Keratinocyte (primary cell): ENCODE measurements at regions not wholly inside any gene's neighbourhood (a gene's known extent, or its start where the extent isn't known, plus 50 kb on each side); places are given as distances from the start of the nearest gene placed in this dataset.

ENCODE experiments used
- DNase-seq: peaks from one replicate; pipeline ENCODE4 v3.0.0-alpha.2; 2011; ENCODE audit warnings: low read depth, missing footprints, low spot score
- FAIRE-seq: peaks from 2 replicates; lab custom pipeline; 2011; peaks lifted over from hg19 to GRCh38; lab: Jason Lieb, UNC
- H2AFZ ChIP-seq: 2 replicates; pipeline ENCODE4 v1.6.0; 2012; ENCODE audit warnings: low read length, control low read depth, inconsistent platforms; ENCODE audit not compliant: control insufficient read depth
- H3K27ac ChIP-seq: 2 replicates; pipeline ENCODE4 v1.5.1; 2011; ENCODE audit warnings: low read length; ENCODE audit not compliant: control insufficient read depth, insufficient read depth
- H3K27me3 ChIP-seq: 3 replicates; pipeline ENCODE4 v1.6.0; 2011; ENCODE audit warnings: low read length; ENCODE audit not compliant: control insufficient read depth, insufficient read depth; ENCODE audit errors: extremely low read depth
- H3K36me3 ChIP-seq, 2 experiments: 2 replicates in 1 of 2; 3 replicates in 1 of 2; pipeline ENCODE4 v1.5.1; 2011; ENCODE audit warnings: low read length in 2 of 2, mild to moderate bottlenecking in 1 of 2; ENCODE audit not compliant: control insufficient read depth in 2 of 2, insufficient read depth in 2 of 2; ENCODE audit errors: extremely low read depth in 1 of 2
- H3K4me1 ChIP-seq: 3 replicates; pipeline ENCODE4 v1.5.1; 2011; ENCODE audit warnings: low read length; ENCODE audit not compliant: control insufficient read depth, insufficient read depth; ENCODE audit errors: extremely low read depth
- H3K4me2 ChIP-seq: 3 replicates; pipeline ENCODE4 v1.6.0; 2011; ENCODE audit warnings: low read depth, low read length; ENCODE audit not compliant: control insufficient read depth, insufficient read depth; ENCODE audit errors: extremely low read depth
- H3K4me3 ChIP-seq, 3 experiments: fragments of 200-600 bp in 1 of 3; sonication (generic) in 1 of 3; 2 replicates in 2 of 3; 3 replicates in 1 of 3; pipeline ENCODE4 v1.5.1; 2011 to 2016; ENCODE audit warnings: low read length in 3 of 3, mild to moderate bottlenecking in 3 of 3, control low read depth in 2 of 3, inconsistent platforms in 1 of 3, low read depth in 1 of 3, mixed read lengths in 1 of 3, mixed run types in 1 of 3, moderate library complexity in 1 of 3; ENCODE audit not compliant: control insufficient read depth in 2 of 3, insufficient read depth in 2 of 3; ENCODE audit errors: extremely low read depth in 1 of 3
- H3K79me2 ChIP-seq: 2 replicates; pipeline ENCODE4 v1.6.0; 2012; ENCODE audit warnings: low read length; ENCODE audit not compliant: control insufficient read depth, insufficient read depth
- H3K9ac ChIP-seq: 3 replicates; pipeline ENCODE4 v1.6.0; 2011; ENCODE audit warnings: low read length; ENCODE audit not compliant: control insufficient read depth, insufficient read depth; ENCODE audit errors: extremely low read depth
- H3K9me1 ChIP-seq: 3 replicates; pipeline ENCODE4 v1.6.0; 2011; ENCODE audit warnings: low read length; ENCODE audit not compliant: control insufficient read depth, insufficient read depth; ENCODE audit errors: extremely low read depth
- H3K9me3 ChIP-seq: 2 replicates; pipeline ENCODE4 v1.5.1; 2012; ENCODE audit warnings: low read depth, low read length; ENCODE audit not compliant: control insufficient read depth
- H4K20me1 ChIP-seq: 3 replicates; pipeline ENCODE4 v1.6.0; 2011; ENCODE audit warnings: low read length; ENCODE audit not compliant: control insufficient read depth, insufficient read depth; ENCODE audit errors: extremely low read depth
- EZH2 ChIP-seq: IDR thresholded peaks from one replicate; pipeline ENCODE4 v1.6.1; 2012; ENCODE audit warnings: inconsistent platforms, mild to moderate bottlenecking, low read length, moderate library complexity
- dilution Hi-C: fragments of 300-500 bp; cut with MboI; formaldehyde crosslinking; loops from one replicate; pipeline ENCODE4 v1.7.0; 2020; ENCODE audit warnings: low sequenced_read_pairs; ENCODE audit not compliant: extremely low pct_ligation_motif_present
- TF ChIP-seq, protein P1 (sequence below), 3 experiments: IDR thresholded peaks in 1 of 3; conservative IDR thresholded peaks in 1 of 3; optimal IDR thresholded peaks in 1 of 3; 2 replicates in 2 of 3; 3 replicates in 1 of 3; pipeline versions ENCODE3 to v1.5.1; 2011; ENCODE audit warnings: low read length in 3 of 3, mild to moderate bottlenecking in 3 of 3, moderate library complexity in 2 of 3, control low read depth in 1 of 3, inconsistent platforms in 1 of 3; ENCODE audit not compliant: insufficient read depth in 2 of 3; ENCODE audit errors: extremely low read depth in 1 of 3

GRCh38 chr5:82351754-82352145 lies 73.6 kb upstream of the RPS23 start:
- H4K20me1 ChIP-seq = no peaks in the 10 kb centered on the region

DNA sequence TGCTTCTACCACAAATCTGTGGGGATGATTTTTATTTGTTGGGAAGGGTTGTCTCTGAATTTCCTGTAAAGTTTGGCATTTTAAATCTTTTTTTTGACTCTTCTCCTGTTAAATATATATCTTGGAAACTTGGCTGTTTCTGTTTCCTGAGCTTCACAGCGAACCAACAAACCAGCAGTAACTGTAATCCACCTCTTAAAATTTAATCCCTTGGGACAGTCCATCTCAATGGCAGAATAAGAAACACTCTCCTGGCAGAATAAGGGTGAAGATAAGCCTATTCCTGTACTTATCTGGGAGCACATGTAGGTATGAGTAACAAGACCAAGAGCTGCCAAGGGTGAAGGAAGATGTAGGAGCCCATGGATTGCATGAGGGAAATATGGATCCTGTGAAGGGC lies 73.1 kb upstream of the RPS23 start:
- Histone ChIP-seq H3K9me3 (no peaks in the 10 kb centered on the region), H3K4me1 (peaks cover 8% of the 10 kb centered on the region), H3K27ac (no peak overlapping the region), H2AFZ (no peak overlapping the region), H3K79me2 (no peaks in the 10 kb centered on the region), H4K20me1 (no peaks in the 10 kb centered on the region), H3K9me1 (no peaks in the 10 kb centered on the region), H3K36me3 (no peaks in the 10 kb centered on the region), H3K27me3 (no peaks in the 10 kb centered on the region), H3K4me3 (no peak overlapping the region), H3K4me2 (no peak overlapping the region), H3K9ac (no peak overlapping the region)
- dilution Hi-C loops = no loop called here
- no peak for TF ChIP-seq EZH2
- TF ChIP-seq, protein P1, sequence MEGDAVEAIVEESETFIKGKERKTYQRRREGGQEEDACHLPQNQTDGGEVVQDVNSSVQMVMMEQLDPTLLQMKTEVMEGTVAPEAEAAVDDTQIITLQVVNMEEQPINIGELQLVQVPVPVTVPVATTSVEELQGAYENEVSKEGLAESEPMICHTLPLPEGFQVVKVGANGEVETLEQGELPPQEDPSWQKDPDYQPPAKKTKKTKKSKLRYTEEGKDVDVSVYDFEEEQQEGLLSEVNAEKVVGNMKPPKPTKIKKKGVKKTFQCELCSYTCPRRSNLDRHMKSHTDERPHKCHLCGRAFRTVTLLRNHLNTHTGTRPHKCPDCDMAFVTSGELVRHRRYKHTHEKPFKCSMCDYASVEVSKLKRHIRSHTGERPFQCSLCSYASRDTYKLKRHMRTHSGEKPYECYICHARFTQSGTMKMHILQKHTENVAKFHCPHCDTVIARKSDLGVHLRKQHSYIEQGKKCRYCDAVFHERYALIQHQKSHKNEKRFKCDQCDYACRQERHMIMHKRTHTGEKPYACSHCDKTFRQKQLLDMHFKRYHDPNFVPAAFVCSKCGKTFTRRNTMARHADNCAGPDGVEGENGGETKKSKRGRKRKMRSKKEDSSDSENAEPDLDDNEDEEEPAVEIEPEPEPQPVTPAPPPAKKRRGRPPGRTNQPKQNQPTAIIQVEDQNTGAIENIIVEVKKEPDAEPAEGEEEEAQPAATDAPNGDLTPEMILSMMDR (optimal IDR thresholded peaks at IDR 0.05 in 1 of 3, IDR thresholded peaks at IDR 0.05 in 1 of 3, conservative IDR thresholded peaks at IDR 0.05 in 1 of 3; ENCODE audit: extremely low read depth in 1 of 3, insufficient read depth in 2 of 3, low read length in 3 of 3) = no peak
- no peak for DNase-seq
- no peak for FAIRE-seq

More at GRCh38 chr5:82351754-82352145, 73.6 kb upstream of the RPS23 start:
- Histone ChIP-seq H3K79me2 (no peaks in the 10 kb centered on the region), H3K9me1 (no peaks in the 10 kb centered on the region), H3K4me2 (no peak overlapping the region), H3K36me3 (no peaks in the 10 kb centered on the region), H3K27me3 (no peaks in the 10 kb centered on the region), H3K9me3 (no peaks in the 10 kb centered on the region), H3K9ac (no peak overlapping the region), H3K27ac (peak overlapping the region; percentile 49), H2AFZ (no peak overlapping the region), H3K4me1 (peaks cover 8% of the 10 kb centered on the region), H3K4me3 (no peak overlapping the region)
- FAIRE-seq (peak; percentile 56), DNase-seq (peak; percentile 42)
- TF ChIP-seq, protein P1 (optimal IDR thresholded peaks at IDR 0.05 in 1 of 3, IDR thresholded peaks at IDR 0.05 in 1 of 3, conservative IDR thresholded peaks at IDR 0.05 in 1 of 3; ENCODE audit: extremely low read depth in 1 of 3, insufficient read depth in 2 of 3, low read length in 3 of 3) = peak; percentile 46 to 71 (median 65)
- TF ChIP-seq EZH2 = no peak
- dilution Hi-C loops = no loop called here
